NT2/D1 (cell line): ENCODE measurements at regions not wholly inside any gene's neighbourhood (a gene's known extent, or its start where the extent isn't known, plus 50 kb on each side); places are given as distances from the start of the nearest gene placed in this dataset.

Experiments used
- SUZ12 ChIP-seq: IDR thresholded peaks from 2 replicates; pipeline ENCODE4 v1.6.1; 2011; ENCODE audit not compliant: insufficient read length, insufficient read depth; ENCODE audit errors: extremely low read depth
- ZNF274 ChIP-seq: IDR thresholded peaks from 2 replicates; pipeline ENCODE4 v1.6.1; 2011; ENCODE audit warnings: mild to moderate bottlenecking, low read depth, low read length

DNA sequence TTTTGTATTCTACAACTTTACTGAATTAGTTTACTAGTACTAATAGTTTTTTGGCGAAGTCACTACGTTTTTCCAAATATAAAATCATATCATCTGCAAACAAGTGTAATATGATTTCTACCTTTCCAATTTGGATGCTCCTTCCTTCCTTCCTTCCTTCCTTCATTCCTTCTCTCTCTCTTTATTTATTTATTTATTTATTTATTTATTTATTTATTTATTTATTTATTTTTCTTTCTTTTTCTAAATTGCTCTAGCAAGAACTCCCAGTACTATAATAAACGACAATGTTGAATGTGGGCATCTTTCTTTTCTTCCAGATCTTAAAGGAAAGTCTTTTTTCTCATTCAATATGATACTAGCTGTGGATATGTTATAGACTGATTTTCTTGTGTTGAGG lies 656.0 kb upstream of the LUZP2 start:
- TF ChIP-seq SUZ12, result no peak
- no peak for TF ChIP-seq ZNF274
